Common myeloid progenitor, CD34-positive (primary cell): ENCODE measurements at regions not wholly inside any gene's neighbourhood (a gene's known extent, or its start where the extent isn't known, plus 50 kb on each side); places are given as distances from the start of the nearest gene placed in this dataset.
"Not testable (repeated sequence)": the region's sequence is repeated elsewhere in the genome, so short reads cannot be mapped to it uniquely, and the experiment has no call there.

ENCODE experiments used
- CTCF ChIA-PET: fragments of 350-600 bp; sonication (Branson Sonifier 250); formaldehyde crosslinking; loops from one replicate; lab custom pipeline; 2021; ENCODE audit warnings: antibody characterized with exemption; lab: Charles Lee
- POLR2A ChIA-PET: fragments of 350-600 bp; sonication (Branson Sonifier 250); formaldehyde crosslinking; loops from one replicate; lab custom pipeline; 2021; ENCODE audit warnings: antibody characterized with exemption; lab: Charles Lee
- DNase-seq, 3 donors: peaks; one replicate each; pipeline versions ENCODE4 v3.0.0 to v3.0.0-alpha.2; 2013
- H3K27ac ChIP-seq, 2 experiments: 1 replicate in 1 of 2; 2 replicates in 1 of 2; pipeline ENCODE4 v1.7.0; 2013; ENCODE audit warnings: inconsistent platforms in 2 of 2, low read length in 2 of 2, mild to moderate bottlenecking in 2 of 2, low read depth in 1 of 2, moderate library complexity in 1 of 2; ENCODE audit not compliant: severe bottlenecking in 2 of 2, insufficient read depth in 1 of 2, poor library complexity in 1 of 2
- H3K27me3 ChIP-seq, 5 experiments: replicated peaks in 2 of 5; 1 replicate in 3 of 5; 2 replicates in 2 of 5; pipeline versions ENCODE4 v1.6.1 to v1.7.0; 2013; ENCODE audit warnings: low read length in 4 of 5, mild to moderate bottlenecking in 2 of 5, moderate library complexity in 2 of 5, inconsistent platforms in 1 of 5; ENCODE audit not compliant: insufficient read depth in 5 of 5, control insufficient read depth in 4 of 5
- H3K36me3 ChIP-seq, 4 experiments: 1 replicate in 2 of 4; 2 replicates in 2 of 4; pipeline versions ENCODE4 v1.6.1 to v1.7.0; 2013; ENCODE audit warnings: low read length in 3 of 4, control low read depth in 1 of 4, mild to moderate bottlenecking in 1 of 4; ENCODE audit not compliant: control insufficient read depth in 4 of 4, insufficient read depth in 4 of 4
- H3K4me1 ChIP-seq, 4 experiments: 1 replicate in 3 of 4; 2 replicates in 1 of 4; pipeline versions ENCODE4 v1.6.1 to v1.7.1; 2013; ENCODE audit warnings: low read length in 3 of 4, mild to moderate bottlenecking in 3 of 4, control low read depth in 1 of 4, inconsistent platforms in 1 of 4, moderate library complexity in 1 of 4; ENCODE audit not compliant: control insufficient read depth in 4 of 4, insufficient read depth in 4 of 4; ENCODE audit errors: control extremely low read depth in 1 of 4
- H3K4me3 ChIP-seq, 7 experiments: 1 replicate in 4 of 7; 2 replicates in 3 of 7; pipeline versions ENCODE4 v1.5.1 to v1.7.0; 2013; ENCODE audit warnings: mild to moderate bottlenecking in 7 of 7, low read length in 6 of 7, moderate library complexity in 6 of 7, inconsistent platforms in 2 of 7, low read depth in 2 of 7, control low read depth in 1 of 7; ENCODE audit not compliant: insufficient read depth in 4 of 7, control insufficient read depth in 1 of 7; ENCODE audit errors: extremely low read depth in 1 of 7
- H3K9me3 ChIP-seq, 5 experiments: 1 replicate in 4 of 5; 2 replicates in 1 of 5; pipeline versions ENCODE4 v1.6.1 to v1.7.1; 2013; ENCODE audit warnings: low read length in 4 of 5, mild to moderate bottlenecking in 2 of 5, inconsistent platforms in 1 of 5, low read depth in 1 of 5, moderate library complexity in 1 of 5; ENCODE audit not compliant: control insufficient read depth in 4 of 5, insufficient read depth in 2 of 5; ENCODE audit errors: control extremely low read depth in 1 of 5
- WGBS: methylation state at CpG from one replicate; pipeline ENCODE4 v1.1.5; 2013; ENCODE audit not compliant: insufficient coverage; 5-methylcytosine and 5-hydroxymethylcytosine counted together

GRCh38 chr20:6663751-6664388 is 103.6 kb upstream of the BMP2 start:
- 98% methylated on average over 6 of the region's 6 CpGs for WGBS
- no peaks in the 10 kb centered on the region for H3K36me3 ChIP-seq
- H3K27ac ChIP-seq, result no peak overlapping the region
- ChIA-PET CTCF (interaction anchor here (0.7 to 0.8 kb wide), 2 partner anchors 18 to 20 kb away, joined by 3 read pairs; no protein-coding TSS in a partner anchor), POLR2A (no interaction called here)
- no peak for DNase-seq
- peaks cover 0 to 3% (median 0%) of the 10 kb centered on the region in 5 experiments for H3K27me3 ChIP-seq
- H3K4me3 ChIP-seq, result no peak overlapping the region
- H3K4me1 ChIP-seq, result no peaks in the 10 kb centered on the region
- H3K9me3 ChIP-seq, result peaks cover 0 to 3% (median 2%) of the 10 kb centered on the region in 5 experiments

DNA sequence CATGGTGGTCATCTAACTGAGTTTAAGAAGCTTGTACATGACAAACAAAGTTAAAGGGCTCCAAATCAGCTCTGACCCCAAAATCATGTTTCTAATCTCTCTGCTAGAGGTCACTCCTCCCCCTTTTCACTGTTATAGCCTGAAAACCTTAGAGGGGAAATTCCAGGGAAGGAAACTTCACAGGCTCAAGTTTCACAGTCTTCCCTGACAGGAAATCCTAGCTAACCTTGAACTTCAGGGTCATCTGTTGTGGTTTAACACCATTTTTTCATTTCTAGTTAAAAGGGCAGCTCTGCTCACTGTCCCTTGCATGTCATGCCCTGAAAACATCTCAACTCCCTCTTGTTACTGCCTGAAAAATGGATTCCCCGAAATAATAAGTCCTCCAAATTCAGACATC is 104.4 kb upstream of the BMP2 start:
- DNase-seq, result no peak
- Histone ChIP-seq H3K4me1 (no peaks in the 10 kb centered on the region), H3K36me3 (no peaks in the 10 kb centered on the region), H3K9me3 (peaks cover 0 to 3% (median 2%) of the 10 kb centered on the region in 5 experiments), H3K27ac (no peak overlapping the region), H3K4me3 (no peak overlapping the region), H3K27me3 (peaks cover 0 to 3% (median 0%) of the 10 kb centered on the region in 5 experiments)
- POLR2A ChIA-PET, result no interaction called here
- WGBS, result 100% methylated on average over 1 of the region's 1 CpG
- CTCF ChIA-PET, result no interaction called here

- Histone ChIP-seq H3K36me3 (no peaks in the 10 kb centered on the region), H3K4me3 (no peak overlapping the region), H3K27me3 (peaks cover 0 to 3% (median 0%) of the 10 kb centered on the region in 5 experiments), H3K4me1 (no peaks in the 10 kb centered on the region), H3K9me3 (peaks cover 0 to 3% (median 2%) of the 10 kb centered on the region in 5 experiments), H3K27ac (no peak overlapping the region)
- DNase-seq, result no peak
- no CpG with 5 or more reads among the region's 1 CpG for WGBS
- ChIA-PET CTCF (no interaction called here), POLR2A (no interaction called here)
Measured at GRCh38 chr20:6662309-6662708, 105.2 kb upstream of the BMP2 start.

- H3K9me3 ChIP-seq, result peaks cover 0 to 3% (median 2%) of the 10 kb centered on the region in 5 experiments
- H3K4me3 ChIP-seq, result no peak overlapping the region
- H3K27me3 ChIP-seq, result peaks cover 0 to 3% (median 0%) of the 10 kb centered on the region in 5 experiments
- CTCF ChIA-PET, result interaction anchor here (1.6 to 1.8 kb wide), 2 partner anchors 11 to 25 kb away, joined by 5 to 7 read pairs; no protein-coding TSS in a partner anchor
- DNase-seq, result no peak
- no peaks in the 10 kb centered on the region for H3K4me1 ChIP-seq
- no peaks in the 10 kb centered on the region for H3K36me3 ChIP-seq
- WGBS, result 100% methylated on average over 5 of the region's 5 CpGs
- no peak overlapping the region for H3K27ac ChIP-seq
- POLR2A ChIA-PET, result no interaction called here
Measured at GRCh38 chr20:6660441-6660840, 107.0 kb upstream of the BMP2 start.

DNA sequence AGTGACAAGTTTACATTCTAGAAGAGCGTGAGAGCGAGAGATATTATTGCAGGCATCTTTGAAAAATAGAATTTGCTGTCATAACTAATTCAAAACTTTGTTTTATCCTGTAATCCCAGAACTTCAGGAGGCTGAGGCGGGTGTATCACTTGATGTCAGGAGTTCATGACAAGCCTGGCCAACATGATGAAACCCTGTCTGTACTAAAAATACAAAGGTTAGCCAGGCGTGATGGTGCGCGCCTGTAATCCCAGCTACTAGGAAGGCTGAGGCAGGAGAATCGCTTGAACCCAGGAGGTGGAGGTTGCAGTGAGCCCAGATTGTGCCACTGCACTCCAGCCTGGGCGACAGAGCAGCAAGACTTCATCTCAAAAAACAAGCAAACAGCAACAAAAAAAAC is 108.6 kb upstream of the BMP2 start:
- H3K27me3 ChIP-seq, CTCF ChIA-PET, H3K4me1 ChIP-seq, H3K4me3 ChIP-seq, H3K27ac ChIP-seq, DNase-seq, POLR2A ChIA-PET, H3K36me3 ChIP-seq, H3K9me3 ChIP-seq: not testable (repeated sequence)
- WGBS, result 90% methylated on average over 3 of the region's 8 CpGs

GRCh38 chr20:6657904-6658303 is 109.6 kb upstream of the BMP2 start:
- CTCF ChIA-PET, result no interaction called here
- DNase-seq, result no peak
- POLR2A ChIA-PET, result interaction anchor here (0.7 kb wide), 1 partner anchor 30 kb away, joined by 5 read pairs; no protein-coding TSS in a partner anchor
- Histone ChIP-seq H3K27me3 (peaks cover 0 to 4% (median 0%) of the 10 kb centered on the region in 5 experiments), H3K27ac (no peak overlapping the region), H3K9me3 (peaks cover 0 to 3% (median 0%) of the 10 kb centered on the region in 5 experiments), H3K4me3 (no peak overlapping the region), H3K36me3 (no peaks in the 10 kb centered on the region), H3K4me1 (no peaks in the 10 kb centered on the region)
- 100% methylated on average over 1 of the region's 2 CpGs for WGBS

DNA sequence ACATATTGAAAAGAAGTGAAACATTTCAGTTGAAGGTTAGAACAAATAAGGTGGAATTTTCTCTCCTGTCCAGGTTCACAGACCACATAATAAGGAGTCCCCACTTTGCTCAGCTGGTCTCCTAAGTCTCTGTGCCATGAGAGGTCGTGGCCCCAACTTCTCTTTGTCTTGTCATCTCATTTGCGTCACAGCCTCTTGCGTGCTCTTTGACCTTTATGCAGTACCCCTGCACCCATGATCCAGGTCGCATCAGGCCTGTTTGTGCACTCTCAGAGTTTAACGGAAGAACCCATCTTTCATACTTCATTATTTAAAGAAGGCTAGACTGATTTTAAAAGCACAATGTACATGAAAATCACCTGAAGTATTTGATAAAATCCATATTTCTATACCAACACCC is 110.4 kb upstream of the BMP2 start:
- no peak for DNase-seq
- 95% methylated on average over 4 of the region's 5 CpGs for WGBS
- H3K27ac ChIP-seq, result no peak overlapping the region
- no peaks in the 10 kb centered on the region for H3K36me3 ChIP-seq
- peaks cover 0 to 3% (median 0%) of the 10 kb centered on the region in 5 experiments for H3K9me3 ChIP-seq
- ChIA-PET POLR2A (no interaction called here), CTCF (no interaction called here)
- H3K4me3 ChIP-seq, result no peak overlapping the region
- no peaks in the 10 kb centered on the region for H3K4me1 ChIP-seq
- H3K27me3 ChIP-seq, result peaks cover 0 to 7% (median 0%) of the 10 kb centered on the region in 5 experiments
